ENCODE measurements at regions not wholly inside any gene's neighbourhood (a gene's known extent, or its start where the extent isn't known, plus 50 kb on each side); places are given as distances from the start of the nearest gene placed in this dataset.
"Not testable (repeated sequence)": the region's sequence is repeated elsewhere in the genome, so short reads cannot be mapped to it uniquely, and the experiment has no call there.

GRCh38 chr5:110316566-110316965, 409.9 kb downstream of the TMEM232 start:
- TF ChIP-seq POLR2A, CTCF (IDR thresholded peaks at IDR 0.05): not testable (repeated sequence)

All from uterus (tissue), 2 donors.